ENCODE measurements at regions not wholly inside any gene's neighbourhood (a gene's known extent, or its start where the extent isn't known, plus 50 kb on each side); places are given as distances from the start of the nearest gene placed in this dataset.
"Not testable (repeated sequence)": the region's sequence is repeated elsewhere in the genome, so short reads cannot be mapped to it uniquely, and the experiment has no call there.

DNA sequence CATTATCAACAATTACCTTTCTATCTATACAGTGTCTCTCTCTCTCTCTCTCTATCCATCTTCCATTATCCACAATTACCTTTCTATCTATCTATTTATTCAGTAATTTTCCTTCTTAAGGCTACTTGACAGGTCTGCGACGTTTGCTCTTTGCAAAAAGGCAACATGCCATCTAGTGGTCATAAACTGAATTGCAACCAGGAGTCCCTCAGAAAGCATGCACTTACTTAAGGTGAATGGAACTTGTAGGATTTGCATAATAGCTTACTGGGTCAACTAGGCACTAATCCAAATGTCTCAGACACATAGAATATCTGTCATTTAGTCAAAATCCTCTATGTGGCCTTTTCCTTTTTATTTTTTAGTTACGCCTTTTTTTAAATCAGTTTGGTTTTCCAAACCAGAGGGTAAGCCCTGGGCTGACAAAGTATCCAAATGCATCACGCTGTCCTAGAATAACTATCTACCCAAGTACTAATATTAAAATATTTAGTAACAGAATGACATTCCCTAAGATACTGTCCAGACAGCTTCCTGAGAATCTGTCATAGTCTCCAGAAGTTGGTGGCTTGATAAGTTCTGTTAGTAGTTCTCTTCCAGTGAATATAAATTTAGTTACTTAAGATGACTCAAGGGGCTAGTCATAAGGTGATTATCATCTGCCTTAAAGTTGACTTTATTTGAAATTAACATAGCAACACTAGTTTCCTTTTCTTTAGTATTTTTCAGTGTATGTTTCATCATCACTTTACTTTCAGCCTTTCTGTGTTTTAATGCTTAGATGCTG lies 208.3 kb downstream of the PPP1R3A start:
- DNase-seq (ENCODE audit: low spot score) = peak; percentile 47

DNA sequence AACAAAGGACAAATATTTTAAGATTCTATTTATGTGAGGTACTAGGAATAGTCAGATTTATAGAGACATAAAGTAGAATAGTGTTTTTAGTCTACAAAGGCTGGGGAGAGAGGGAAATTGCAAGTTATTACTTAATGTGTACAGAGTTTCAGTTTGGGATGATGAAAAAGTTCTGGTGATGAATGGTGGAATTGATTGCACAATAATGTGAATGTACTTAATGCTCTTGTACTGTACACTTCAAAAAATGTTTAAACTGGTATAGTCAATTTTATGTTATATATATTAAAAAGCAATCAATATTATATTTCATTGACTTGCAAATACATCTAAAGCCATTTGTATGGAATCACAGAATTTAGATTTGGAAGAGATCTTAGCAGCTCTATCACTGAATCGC lies 213.4 kb downstream of the PPP1R3A start:
- DNase-seq (ENCODE audit: low spot score) = no peak

DNA sequence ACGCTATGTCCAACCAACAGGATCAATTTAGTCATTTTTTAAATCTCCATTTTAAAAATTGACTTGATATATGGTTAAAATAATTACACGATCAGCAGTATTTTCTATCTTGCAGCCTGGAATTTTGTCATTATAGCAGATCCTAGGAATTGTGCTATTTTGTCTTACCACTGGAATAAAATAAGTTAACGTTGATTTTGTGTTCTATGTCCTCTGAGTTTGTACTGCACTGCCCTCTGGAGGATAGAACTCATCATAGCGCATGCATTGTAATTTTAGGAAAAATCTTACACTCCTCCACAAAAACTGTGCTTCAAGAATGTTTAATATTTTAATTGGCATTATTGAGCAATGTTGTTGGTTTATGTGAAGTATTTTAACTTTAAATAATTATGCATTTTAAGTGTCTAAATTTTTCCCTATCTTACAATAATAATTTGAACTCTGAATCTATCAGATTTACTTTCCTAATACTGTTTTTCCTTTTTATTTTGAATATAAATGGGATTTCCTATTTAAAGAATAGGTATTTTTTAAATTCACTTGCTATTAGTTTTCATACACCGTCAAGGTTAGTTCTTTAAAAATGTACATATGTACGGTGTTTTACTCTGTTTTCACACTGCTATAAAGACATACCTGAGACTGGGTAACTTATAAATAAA lies 220.1 kb downstream of the PPP1R3A start:
- DNase-seq (ENCODE audit: low spot score) = peak; percentile 7

DNA sequence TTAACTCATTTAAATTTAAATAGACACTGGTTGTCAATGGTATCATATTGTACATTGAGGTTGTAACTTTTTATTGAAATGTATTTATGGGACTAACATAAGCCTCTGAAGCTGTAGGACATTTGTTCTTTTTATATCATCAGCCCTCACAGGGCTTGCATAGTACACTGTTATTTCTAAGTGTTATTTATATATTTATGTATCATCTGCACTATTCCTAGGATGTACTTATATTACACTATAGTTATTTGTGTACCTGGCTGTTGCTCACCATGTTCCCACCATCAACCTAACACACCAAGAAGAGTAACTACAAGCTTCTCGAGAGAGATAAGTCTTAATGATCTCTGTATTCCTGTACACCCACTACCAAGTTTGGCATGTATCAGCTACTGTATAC lies 224.7 kb downstream of the PPP1R3A start:
- no peak for DNase-seq (ENCODE audit: low spot score)

DNA sequence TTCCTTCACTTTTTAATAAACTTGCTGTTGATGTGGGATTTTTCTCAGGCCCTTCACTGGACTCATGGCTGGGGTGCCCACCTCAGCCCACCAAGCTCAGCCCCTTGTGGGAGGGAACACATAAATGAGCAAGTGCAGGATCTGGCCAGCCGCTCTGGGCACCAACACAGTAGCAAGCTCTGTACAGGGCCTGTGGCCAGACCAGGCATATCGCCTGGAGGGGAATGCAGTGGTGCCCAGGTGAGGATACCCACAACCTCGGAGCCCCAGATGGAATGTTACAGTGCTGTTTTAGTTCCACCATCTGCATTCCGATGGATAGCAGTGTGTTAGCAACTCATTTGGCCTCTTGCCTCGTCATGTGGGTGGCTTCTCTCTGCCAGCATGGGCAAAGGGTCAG lies 234.6 kb downstream of the PPP1R3A start:
- DNase-seq (ENCODE audit: low spot score) = no peak

DNA sequence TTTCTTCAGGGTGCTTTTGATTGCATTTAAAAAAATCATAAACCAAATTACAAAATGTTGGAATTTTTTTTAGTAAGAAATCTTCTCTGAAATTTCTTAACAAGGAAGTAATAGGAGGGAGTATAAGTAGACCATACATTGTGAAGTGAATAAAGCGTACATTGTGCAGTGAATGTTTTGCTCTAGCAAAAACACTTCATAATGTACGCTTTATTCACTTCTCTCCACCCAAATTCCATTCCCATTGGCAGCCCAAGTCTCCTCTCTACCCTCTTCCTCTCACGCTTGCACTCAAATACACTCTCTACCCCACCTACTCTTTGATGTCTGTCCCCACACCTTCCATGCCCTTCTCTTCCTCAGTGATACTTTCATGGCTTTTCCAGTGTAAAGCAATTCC lies 241.0 kb downstream of the PPP1R3A start:
- no peak for DNase-seq (ENCODE audit: low spot score)

DNA sequence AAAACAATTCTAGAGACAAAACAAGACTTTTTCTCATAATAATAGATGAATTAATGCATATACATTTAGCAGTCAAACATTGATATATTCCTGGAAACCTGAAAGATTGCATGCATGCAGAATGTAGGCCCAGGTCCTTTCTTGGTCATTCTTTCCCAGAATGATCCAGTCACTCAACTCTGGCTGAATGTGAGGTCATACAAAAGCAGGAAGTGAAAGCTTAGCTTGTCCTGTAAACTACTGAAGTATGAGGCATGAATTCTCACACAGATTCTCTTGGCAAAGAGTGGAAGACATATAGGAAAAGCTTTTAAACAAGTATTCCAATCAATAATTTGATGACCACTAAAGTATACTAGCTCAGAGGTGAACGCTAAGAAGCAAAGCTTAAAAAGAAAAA lies 253.9 kb downstream of the PPP1R3A start:
- DNase-seq (ENCODE audit: low spot score) = no peak

DNA sequence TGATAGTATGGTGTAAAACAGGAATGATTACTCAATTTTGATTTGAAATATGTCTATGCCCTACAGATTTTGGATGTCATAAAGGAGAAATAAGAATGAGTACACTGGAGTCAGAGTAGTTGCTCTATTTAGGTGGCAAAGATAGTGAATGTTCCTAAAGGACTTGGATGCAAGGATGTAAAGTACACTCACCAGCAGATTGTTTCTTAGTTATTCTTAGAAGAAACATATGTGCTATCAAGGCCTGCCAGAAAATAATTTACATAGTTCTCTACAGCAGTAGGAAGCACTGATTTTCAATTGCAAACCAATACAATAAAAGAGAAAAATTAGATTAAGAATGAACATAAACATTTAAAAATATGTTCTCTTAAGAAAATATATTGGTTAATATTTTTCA lies 259.4 kb downstream of the PPP1R3A start:
- no peak for DNase-seq (ENCODE audit: low spot score)

DNA sequence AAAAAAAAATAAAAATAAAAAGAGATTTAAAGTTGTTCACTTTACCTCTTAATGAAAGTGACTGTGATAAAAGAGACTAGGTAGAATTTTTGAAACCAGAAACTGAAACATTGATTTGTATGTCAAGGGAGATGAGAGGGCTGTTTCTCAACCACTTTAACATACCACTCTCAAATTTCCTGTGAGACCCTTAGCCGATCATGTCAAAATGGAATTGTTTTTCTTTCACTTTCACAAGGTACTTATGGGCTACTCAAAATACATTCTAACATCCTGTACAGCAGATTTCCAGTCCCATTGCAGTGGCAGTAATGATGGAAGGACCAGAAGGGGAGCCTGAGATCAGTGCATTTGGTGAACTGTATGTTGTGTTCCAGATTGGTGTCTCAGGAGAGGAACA lies 261.2 kb downstream of the PPP1R3A start:
- DNase-seq (ENCODE audit: low spot score) = no peak

DNA sequence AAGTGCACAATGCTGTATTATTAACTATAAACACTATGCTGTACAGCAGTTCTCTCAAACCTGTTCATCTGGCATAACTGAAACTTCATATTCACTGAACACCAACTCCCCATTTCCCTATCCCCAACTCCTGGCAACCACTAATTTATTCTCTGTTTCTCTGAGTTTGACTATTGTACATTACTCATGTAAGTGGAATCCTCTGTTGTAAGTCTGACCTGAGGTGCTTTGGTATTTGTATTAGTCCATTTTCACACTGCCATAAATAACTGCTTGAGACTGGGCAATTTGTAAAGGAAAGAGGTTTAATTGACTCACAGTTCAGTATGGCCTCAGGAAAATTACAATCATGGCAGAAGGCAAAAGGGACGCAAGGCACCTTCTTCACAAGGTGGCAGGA lies 266.3 kb downstream of the PPP1R3A start:
- no peak for DNase-seq (ENCODE audit: low spot score)

DNA sequence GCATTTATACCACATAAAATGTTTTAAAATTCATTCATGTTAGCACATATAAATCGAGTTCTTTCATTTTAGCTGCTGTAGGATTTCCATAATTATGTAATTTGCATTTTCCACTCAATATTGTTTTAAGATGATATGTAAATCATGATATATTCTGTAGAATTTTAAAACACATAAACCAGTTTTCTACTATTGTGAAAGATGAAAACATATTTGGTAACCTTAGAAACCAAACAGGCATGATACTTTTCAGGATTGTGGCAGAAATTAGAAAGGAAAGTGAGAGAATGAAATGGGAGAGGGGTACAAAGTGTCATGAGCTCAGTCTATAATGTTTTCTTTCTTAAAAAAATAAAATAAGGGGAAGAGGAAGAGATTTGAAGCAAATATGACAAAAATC lies 269.3 kb downstream of the PPP1R3A start:
- DNase-seq (ENCODE audit: low spot score) = no peak

DNA sequence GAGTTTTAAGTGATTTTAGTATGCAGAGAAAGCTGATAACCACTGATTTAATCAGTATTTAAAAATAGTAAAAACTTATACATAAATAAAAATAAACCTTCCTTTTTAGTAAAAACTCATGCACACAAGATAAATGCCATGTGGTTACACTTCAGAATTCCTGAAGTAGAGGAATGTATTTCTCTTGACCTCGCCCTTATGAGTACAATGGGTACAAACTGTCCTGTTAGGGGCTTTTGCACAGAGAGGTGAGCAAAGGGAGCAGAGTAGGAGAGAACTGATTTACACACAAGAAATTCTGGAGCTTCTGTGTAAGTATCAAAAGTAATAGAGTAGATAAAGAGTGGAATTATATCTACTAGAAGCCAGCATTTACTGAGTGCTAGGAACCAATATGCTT lies 279.6 kb downstream of the PPP1R3A start:
- DNase-seq (ENCODE audit: low spot score) = no peak

DNA sequence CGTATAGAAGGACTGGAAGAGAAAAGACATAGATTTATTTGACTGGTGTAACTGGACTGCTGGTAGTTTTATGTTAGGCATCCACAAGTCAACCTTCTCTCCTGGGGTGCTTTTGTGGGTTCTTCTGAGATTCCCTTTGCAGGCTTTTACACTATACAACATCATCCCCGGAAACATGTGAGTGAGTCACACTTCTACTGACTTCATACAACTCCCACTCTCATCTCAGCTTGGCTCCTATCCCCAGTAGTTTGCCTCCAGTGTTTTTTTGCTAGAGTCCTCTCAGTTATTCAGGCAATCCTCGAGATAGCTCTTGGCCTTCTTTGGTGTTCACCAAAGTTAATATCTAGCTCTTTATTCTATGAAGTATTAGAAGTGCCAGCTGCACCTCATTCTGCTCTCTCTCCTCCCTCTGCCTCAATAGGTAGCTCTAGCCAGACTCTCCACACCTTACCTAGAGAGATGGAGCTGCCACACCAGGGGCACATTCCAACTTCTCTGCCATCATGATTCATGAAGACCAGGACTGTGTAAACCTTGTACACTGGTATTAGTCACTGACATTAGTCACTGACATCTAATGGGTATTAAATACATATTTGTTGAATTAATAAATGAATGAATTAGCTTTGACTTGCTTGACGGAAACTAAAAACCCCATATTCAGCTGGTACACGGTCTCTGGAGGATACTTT lies 281.9 kb downstream of the PPP1R3A start:
- no peak for DNase-seq (ENCODE audit: low spot score)

DNA sequence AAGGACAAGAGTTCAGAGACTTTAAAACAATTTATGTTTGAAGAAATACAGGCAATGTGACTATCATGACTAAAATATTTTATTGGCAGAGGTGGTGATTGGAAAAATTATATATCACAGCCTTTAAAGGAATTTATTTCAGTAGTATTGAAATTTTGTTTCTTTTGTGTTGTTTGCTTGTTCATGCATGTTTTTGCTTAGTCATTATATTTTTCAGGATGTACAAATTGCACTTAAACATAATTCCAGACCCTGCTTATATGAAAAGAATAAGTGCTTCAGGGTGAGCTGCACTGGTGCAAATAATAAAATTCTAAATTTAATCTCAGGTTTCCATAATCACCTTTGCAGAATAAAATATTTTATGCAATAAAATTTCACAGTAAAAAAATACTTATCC lies 283.3 kb downstream of the PPP1R3A start:
- DNase-seq (ENCODE audit: low spot score) = no peak

DNA sequence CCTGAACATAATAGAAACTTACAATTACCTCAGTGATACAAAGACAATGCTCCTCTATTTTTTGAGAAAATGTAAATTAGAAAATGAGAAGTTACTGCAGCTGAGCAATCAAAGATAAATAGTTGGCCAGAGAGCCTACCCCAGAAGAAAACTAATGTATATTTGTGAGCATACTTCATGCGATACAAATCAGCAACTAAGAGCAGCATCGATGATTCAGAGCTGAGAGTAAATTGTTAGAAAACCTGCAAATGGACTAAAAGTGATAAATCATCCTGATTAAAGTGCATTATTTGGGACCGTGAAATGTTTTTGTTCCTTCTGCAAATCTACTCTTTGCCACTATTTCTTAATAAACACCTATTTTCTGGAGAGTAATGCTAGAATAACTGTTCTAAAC lies 285.7 kb downstream of the PPP1R3A start:
- no peak for DNase-seq (ENCODE audit: low spot score)

DNA sequence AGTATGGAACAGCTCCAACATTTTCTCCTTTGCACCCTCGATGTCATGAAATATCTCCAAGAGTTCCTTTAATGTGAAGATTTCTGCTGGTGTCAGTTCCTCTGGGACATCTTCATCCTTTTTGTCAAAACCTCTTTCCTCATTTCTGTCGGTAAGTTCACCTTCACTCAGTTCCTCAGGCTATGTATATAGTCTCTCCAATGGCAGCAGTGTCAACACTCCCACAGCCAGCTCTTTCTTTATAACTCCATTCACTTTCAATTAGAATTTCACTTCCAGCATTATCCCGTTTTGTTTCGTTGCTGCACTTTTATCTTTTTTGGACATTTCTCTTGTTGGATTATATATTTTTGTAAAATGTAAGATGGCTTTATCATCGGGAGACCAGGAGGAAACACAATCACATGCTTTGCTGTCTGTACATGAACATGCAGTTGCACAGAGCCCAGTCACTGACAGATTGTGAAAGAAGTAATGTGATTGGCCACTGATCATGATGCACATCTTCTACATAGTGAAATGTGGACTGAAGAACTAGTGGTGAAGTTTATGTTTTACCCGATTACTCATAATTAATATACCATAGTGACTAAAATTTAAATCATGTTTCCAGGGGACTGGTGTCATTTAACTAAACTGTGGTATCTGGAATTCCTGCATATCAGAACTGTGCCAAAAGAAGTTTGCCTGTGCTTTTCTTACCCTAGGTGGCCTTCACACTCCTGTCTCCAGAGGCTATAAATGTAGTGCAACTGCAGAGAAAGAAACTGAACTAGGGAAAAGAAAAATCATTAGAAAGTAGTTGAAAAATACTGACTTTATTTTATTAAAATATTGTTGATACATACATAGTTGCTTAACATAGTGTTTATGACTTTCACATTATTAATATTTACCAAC lies 289.6 kb downstream of the PPP1R3A start:
- DNase-seq (ENCODE audit: low spot score) = no peak

DNA sequence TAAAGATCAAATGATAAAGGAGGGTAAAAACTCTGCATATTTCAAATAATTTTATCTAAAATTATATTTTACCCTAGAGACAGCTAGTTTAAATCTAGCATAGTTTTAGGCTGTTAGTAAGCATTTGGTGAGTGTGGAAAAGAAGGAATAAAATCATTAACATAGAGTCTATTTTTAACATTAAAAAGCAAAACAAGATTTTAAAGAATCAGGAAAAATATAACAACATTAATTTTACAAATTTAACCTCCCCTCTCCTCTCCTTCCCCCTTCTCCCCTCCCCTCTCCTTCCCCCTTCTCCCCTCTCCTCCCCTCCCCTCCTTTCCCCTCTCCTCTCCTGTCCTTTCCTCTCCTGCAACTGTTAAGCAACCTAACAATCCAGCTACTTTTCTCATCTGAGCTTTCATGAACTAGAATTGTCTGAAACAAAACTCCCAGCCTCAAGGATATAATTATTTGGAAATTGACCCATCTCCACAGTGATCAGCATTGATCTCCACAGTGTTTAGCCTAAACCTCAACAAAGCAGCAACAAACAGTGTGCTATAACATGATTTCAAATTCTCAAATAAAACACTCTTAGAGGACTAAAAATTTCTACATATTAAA lies 293.2 kb downstream of the PPP1R3A start:
- DNase-seq (ENCODE audit: low spot score) = no peak

DNA sequence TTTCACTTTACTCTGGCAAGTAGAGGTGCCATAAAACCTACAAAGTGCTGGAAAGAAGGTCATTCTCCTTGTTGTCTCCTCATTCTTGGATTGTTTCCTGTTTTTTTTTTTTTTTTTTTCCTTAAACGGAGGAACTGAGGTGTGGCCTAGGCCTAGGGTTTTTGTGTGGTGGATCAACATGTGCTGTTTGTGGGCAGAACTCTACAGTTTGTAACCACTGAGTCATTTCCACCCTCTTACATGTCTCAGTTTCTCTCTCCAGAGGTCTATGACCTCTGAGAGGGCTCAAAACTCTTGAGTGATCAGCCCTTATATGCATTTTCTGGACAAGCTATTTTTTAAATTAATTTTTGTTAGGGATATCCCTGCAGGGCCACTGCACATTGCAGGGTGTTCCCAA lies 296.0 kb downstream of the PPP1R3A start:
- no peak for DNase-seq (ENCODE audit: low spot score)

DNA sequence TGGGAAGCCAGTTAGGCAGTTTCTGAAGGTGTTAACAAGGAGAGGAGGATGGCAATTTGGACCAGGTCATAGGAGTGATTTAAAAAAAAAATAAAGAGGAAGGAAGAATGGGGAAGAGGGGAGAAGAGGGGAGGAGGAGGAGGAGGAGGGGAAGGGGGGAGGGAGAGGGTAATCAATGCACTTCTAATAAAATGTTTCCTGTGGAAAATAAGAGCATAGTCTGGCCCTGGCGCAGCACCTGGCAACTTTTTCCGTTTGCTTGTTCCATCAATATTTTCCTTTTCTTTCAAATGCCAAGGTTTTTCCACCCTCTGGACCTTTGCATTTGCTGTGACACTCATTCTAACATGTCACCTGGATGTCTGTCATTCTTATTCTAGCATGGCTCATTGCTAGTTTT lies 308.2 kb downstream of the PPP1R3A start:
- DNase-seq (ENCODE audit: low spot score) = no peak

DNA sequence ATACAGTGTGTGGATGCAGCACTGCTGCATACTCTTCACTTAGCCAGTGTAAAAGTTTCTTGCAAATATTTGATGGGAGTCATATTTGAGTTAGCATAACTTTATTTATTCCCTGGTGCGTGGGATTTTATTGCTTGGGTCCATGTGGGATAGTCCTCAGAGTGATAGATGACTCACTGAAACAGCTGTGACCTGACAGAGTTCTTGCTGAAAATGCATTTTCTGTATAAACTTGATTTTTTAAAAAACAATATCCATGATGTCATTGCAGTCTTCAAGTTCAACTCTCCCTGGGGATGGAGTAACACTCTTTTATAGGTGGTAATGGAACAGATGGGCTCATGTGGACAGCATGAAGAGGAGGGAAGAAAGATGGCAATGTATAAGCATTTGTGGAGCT lies 310.0 kb downstream of the PPP1R3A start:
- no peak for DNase-seq (ENCODE audit: low spot score)

DNA sequence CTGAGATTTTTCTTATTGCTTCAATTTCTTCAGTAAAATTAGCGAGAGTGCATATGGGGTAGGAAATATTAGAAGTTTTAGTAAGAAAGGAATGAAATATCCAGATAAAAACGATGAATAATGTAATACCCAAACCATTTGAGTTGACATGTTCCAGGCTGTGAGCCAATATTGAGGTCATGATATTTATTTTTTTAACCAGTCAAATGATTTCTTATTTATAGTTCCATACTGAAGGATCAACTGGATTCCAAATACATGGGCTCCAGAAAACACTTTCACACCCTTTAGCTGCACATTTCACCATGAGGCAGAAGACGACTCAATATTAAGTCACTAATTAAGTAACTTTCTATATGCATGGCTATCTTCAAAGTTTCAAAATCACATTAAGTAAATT lies 312.5 kb downstream of the PPP1R3A start:
- DNase-seq (ENCODE audit: low spot score) = no peak

DNA sequence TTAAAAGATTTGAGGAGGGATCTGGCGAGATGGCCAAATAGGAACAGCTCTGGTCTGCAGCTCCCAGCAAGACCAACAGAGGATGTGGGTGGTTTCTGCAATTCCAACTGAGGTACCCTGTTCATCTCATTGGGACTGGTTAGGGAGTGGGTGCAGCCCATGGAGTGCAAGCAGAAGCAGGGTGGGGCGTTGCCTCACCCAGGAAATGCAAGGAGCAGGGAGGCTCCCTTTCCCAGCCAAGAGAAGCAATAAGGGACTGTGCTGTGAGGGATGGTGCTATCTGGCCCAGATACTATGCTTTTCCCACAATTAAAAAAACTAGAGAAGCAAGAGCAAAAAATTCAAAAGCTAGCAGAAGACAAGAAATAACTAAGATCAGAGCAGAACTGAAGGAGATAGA lies 318.4 kb downstream of the PPP1R3A start:
- DNase-seq (ENCODE audit: low spot score) = not testable (repeated sequence)

Measured in kidney capillary endothelial cell (primary cell).